A673 (cell line): ENCODE measurements at regions not wholly inside any gene's neighbourhood (a gene's known extent, or its start where the extent isn't known, plus 50 kb on each side); places are given as distances from the start of the nearest gene placed in this dataset.

Experiments used
- EZH2 ChIP-seq: fragments of 200-600 bp; sonication (generic); IDR thresholded peaks from 2 replicates; pipeline ENCODE4 v1.6.1; 2017; ENCODE audit warnings: borderline replicate concordance, low read depth, mild to moderate bottlenecking, mixed read lengths, antibody characterized with exemption, low read length; ENCODE audit not compliant: poor library complexity, severe bottlenecking
- TF ChIP-seq, protein P1 (sequence below): fragments of 300-800, 200-600 bp; sonication (generic); conservative IDR thresholded peaks from 2 replicates; pipeline ENCODE4 v1.5.1; 2017; ENCODE audit warnings: low read depth, mild to moderate bottlenecking, antibody characterized with exemption, low read length, moderate library complexity, mixed read lengths

DNA sequence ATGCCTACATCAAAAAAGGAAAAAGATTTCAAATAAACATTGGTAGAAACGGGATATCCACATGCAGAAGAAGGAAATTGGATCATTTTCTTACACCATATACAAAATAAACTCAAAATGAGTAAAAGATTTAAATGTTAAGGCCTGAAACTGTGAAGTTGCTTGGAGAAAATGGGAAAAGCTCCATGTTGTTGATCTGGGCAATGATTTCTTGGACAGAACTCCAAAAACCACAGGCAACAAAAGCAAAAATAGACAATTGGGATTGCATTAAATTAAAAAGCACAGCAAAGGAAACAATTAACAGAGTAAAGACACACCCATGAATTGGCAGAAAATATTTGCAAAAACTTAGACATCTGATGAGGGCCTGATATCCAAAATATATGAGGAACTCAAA is 105.2 kb upstream of the APP start:
- TF ChIP-seq, protein P1, sequence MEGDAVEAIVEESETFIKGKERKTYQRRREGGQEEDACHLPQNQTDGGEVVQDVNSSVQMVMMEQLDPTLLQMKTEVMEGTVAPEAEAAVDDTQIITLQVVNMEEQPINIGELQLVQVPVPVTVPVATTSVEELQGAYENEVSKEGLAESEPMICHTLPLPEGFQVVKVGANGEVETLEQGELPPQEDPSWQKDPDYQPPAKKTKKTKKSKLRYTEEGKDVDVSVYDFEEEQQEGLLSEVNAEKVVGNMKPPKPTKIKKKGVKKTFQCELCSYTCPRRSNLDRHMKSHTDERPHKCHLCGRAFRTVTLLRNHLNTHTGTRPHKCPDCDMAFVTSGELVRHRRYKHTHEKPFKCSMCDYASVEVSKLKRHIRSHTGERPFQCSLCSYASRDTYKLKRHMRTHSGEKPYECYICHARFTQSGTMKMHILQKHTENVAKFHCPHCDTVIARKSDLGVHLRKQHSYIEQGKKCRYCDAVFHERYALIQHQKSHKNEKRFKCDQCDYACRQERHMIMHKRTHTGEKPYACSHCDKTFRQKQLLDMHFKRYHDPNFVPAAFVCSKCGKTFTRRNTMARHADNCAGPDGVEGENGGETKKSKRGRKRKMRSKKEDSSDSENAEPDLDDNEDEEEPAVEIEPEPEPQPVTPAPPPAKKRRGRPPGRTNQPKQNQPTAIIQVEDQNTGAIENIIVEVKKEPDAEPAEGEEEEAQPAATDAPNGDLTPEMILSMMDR = no peak
- TF ChIP-seq EZH2 = no peak
